PFSK-1 (cell line): ENCODE measurements at regions not wholly inside any gene's neighbourhood (a gene's known extent, or its start where the extent isn't known, plus 50 kb on each side); places are given as distances from the start of the nearest gene placed in this dataset.

Source experiments
- FOXP2 ChIP-seq: optimal IDR thresholded peaks from 2 replicates; pipeline ENCODE3; 2011; ENCODE audit warnings: borderline replicate concordance, control low read depth, inconsistent platforms; ENCODE audit not compliant: insufficient read depth; ENCODE audit errors: extremely low read length, extremely low read depth
- POLR2AphosphoS5 ChIP-seq: IDR thresholded peaks from 2 replicates; pipeline ENCODE4 v1.6.1; 2012; ENCODE audit warnings: low read depth, mild to moderate bottlenecking, control low read depth, low read length, moderate library complexity
- TAF1 ChIP-seq: IDR thresholded peaks from 2 replicates; pipeline ENCODE4 v1.6.1; 2012; ENCODE audit warnings: low read length, control low read depth, borderline replicate concordance; ENCODE audit not compliant: insufficient read depth

DNA sequence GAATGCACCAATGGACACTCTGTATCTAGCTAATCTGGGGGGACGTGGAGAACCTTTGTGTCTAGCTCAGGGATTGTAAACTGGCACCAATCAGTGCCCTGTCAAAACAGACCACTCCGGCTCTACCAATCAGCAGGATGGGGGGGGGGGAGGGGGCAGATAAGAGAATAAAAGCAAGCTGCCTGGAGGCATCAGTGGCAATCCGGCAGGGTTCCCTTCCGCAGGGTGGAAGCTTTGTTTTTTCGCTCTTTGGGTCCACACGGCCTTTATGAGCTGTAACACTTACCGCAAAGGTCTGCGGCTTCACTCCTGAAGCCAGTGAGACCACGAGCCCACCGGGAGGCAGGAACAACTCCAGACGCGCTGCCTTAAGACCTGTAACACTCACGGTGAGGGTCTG, 827.1 kb downstream of the PLOD2 start:
- no peak for TF ChIP-seq POLR2AphosphoS5
- no peak for TF ChIP-seq TAF1
- no peak for TF ChIP-seq FOXP2
